ENCODE measurements at regions not wholly inside any gene's neighbourhood (a gene's known extent, or its start where the extent isn't known, plus 50 kb on each side); places are given as distances from the start of the nearest gene placed in this dataset.

DNA sequence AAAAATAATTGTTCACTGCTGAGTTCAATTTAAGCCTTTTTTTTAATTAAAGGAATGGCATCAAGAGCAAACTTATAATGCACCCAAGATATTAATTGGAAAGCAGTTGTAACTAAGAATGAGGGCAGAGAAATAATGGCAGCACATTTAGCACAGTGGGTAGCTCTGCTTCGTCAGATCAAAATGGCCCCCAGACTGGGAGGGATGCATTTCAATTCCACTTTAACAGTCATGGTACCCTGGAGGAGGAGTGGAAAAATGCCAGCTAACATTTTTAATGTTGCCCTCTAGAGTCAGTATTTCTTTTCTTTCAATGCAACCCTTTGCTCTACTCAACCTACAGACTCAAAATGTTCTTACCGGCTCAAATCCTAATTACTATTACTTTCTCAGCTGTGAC lies 504.8 kb upstream of the SETBP1 start:
- DNase-seq: no peak

- no peak for DNase-seq
Measured at GRCh38 chr18:44178476-44178875, 502.2 kb upstream of the SETBP1 start.

- DNase-seq: no peak
Measured at GRCh38 chr18:44179693-44180092, 501.0 kb upstream of the SETBP1 start.

- no peak for DNase-seq
Measured at GRCh38 chr18:44180683-44181082, 500.0 kb upstream of the SETBP1 start.

DNA sequence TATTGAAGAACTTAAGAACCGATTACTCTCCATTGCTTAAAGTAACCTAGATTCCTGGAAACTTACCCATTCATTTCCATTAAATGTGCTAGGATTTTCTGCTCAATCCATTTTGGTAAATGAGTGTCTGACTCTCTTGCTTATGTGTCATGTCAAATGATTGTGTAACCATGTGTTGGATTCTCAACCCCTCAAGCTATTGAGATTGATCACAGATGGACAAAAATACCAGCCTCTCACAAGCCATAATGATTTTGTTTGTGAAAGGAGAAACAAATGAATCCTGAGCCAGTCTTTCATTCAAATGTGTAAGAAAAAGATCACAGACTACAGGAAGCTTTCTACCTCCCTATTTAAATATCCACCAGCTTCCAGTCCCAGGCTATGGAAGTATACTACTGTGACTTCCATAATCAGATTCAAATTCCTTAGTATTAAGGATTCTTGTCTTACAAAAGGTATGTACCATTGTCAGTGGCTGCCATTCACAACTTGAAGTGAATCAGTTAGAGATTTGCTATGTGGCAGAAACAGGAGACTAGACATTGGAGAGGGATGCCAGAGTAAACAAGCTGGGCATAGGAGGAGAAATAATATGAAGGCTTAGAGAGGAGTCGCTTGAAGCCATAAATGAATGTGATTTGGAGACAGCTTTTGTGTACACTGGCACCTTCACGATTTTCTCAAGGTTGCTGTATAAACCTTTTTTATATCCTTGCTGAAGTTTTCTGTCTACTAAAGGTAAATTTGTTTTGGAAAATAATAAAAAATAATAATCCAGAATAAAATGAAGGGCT lies 498.5 kb upstream of the SETBP1 start:
- no peak for DNase-seq

DNA sequence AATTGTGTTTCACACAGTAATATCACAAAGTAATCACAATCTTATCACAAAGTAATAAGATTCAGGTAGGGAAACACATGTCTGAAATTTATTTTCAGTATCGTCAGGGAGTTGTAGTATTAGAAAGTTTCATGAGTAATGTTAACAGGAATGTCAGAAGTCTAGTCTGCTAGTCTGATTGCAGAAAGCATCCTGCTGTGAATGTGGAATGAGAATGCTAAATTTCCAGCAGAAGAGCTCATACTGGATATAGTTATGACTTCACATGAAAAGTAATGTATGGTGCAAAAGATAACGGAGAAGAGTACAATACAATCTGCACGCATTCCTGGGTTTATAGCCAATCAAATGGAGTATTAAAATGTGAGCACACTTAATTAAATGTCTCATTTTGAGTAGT lies 494.7 kb upstream of the SETBP1 start:
- no peak for DNase-seq

DNA sequence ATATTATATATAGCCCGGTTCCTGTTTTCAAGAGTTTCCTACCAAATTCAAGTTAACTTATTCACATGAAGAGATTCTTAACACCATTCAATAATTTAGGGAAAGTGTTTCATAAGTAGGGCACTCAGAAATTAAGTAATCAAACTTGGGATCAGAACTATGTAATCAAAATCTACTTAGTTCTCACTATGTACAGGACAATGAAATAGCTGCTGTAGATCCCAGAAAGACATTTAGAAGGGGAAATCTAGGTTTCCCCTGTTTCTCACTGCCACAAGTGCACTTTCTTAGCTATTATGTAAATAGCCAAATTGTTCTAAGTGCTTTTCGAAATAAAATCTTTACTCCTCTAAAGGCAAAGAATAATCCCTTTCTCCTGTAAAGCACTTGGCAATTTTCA lies 493.6 kb upstream of the SETBP1 start:
- DNase-seq: no peak

- DNase-seq: no peak
Measured at GRCh38 chr18:44195394-44196140, 485.1 kb upstream of the SETBP1 start.

DNA sequence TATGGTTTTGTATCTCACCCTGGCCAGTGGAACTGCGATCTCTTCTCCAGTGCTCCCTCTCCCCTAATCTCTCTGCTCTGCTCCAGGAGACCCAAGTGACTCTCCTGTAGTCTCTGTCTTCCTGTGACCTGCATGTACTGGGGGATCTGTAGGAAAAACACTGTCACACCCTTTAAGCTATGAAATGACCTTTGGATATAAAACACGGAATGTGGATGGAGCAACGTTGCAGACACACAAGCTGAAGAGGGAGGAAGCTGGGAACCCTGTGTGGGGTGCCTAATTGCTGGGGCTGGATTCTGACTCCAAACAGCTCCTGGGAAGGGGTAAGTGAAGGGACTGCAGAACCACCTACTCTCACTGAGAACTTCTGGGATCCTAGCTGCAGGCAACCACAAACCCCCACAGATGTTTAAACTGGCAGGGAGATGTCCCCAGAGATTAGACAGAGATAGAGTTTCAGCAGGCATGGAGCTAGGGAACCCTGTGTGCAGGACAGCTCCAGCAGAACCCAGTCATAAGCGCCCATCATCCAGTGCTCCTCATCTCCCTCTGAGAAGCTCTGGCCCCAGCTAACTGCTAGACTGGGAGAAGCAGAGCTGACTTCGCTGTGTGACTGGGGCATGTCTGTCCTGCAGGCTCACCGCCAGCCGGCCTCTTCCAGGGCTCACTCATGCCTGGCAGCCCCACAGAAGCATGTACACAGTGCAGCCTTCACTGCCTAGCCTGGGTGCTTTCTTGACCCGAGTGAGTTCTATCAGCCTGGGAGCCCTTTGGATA lies 482.7 kb upstream of the SETBP1 start:
- DNase-seq: no peak

DNA sequence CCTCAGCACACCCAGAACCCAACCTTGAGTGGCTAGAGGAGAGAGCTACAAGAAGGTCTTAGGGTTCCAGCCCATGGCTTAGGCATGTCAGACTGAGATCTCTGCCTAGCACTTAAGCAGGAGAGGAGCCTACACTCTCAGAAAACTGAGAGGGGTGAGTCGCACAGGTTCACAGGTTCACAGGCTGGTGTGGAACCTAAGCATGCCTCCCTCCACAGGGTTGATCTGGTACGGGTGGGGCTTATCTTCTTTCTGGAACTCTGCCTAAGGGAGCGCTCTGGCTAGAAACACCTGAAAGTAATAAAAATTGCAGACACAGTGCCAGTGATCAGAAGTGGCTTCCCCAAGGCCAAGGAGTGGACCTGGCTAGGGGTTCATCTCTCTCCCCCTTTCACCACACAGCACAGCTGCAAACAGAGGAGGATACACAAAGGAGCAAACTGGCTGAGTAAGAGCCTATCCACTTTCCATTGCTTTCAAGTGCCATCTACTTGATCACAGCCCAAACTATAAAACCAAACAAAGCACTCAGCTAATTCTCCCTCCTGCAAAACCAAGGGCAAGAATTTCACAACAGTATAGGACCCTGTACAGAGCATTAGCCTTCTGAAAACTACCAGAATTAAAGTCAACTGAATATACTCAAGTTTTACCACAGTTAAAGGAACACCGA lies 481.9 kb upstream of the SETBP1 start:
- DNase-seq: peak; percentile 58 to 65

DNA sequence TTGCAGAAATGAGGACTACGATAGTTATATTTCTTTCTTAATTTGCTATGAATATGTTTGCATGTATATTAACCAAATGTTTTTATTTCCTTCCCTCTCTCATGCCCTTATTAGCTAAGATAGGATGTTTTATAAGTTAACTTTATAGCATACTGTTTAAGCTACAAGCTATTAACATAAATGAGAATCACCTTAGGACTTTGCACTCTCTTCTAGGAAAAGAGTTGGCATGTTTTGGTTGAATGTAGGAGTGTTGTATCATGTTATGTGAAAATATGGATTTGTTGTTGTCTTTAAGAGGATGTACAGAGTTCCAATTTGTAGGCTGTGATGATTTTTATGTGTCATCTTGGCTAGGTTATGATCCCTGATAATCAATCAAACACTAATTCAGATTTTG lies 467.4 kb upstream of the SETBP1 start:
- DNase-seq: no peak

DNA sequence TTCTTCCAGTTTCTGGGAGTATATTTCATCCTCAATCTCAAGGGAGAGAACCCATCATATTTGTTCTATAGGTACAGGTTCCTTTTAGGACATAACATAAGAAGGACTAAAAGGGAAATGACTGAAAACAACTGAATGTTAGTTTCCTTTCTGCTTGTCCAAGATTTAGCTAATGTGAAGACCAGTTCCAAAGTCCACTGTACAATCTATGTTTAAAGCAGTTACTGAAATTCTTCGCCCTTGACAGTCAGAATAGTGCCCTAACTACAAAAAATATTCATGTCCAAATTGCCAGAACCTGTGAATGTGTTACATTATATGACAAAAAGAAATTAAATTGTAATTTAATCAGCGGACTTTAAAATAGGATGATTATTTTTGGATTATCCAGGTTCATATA lies 466.3 kb upstream of the SETBP1 start:
- DNase-seq: no peak

DNA sequence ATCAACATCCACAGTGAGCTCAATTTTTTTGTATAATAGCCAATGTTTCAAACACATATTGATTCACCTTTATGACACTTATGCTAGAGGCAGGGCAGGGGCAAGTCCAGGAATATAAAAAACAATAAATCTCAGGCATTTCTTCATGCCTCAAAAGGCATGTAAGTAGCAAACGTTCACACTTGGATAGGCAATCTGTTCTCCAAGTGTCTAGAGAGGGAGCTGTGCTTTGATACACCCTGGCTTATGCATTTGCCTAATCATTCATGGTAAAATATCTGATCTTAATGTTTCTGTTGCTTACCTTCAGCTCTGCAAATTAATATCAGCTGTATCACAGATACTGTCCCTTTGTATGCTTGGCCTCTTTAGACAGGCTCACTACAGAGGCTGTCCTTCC lies 464.5 kb upstream of the SETBP1 start:
- no peak for DNase-seq

GRCh38 chr18:44227501-44227900 lies 453.2 kb upstream of the SETBP1 start:
- DNase-seq: no peak

DNA sequence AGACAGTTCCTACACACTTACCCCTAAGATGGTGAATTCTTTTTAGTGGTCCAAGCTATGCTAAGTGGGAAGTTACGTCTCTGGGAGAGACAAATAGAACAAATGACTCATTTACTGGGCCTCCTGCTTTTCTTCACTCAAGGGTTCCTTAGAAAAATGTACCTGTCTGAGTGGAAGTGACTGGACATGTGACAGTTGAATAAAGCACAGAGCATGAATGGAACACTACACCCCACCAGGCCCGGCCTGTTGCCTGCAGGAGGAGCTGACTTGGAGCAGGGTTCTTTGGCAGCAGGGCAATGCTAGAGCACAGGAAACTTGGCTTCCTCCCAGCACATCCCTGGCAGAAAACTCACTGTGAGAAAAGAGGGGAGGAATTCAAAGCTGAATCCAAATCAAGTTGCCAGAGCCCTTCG lies 451.0 kb upstream of the SETBP1 start:
- no peak for DNase-seq

GRCh38 chr18:44231936-44232335 lies 448.8 kb upstream of the SETBP1 start:
- DNase-seq: no peak

DNA sequence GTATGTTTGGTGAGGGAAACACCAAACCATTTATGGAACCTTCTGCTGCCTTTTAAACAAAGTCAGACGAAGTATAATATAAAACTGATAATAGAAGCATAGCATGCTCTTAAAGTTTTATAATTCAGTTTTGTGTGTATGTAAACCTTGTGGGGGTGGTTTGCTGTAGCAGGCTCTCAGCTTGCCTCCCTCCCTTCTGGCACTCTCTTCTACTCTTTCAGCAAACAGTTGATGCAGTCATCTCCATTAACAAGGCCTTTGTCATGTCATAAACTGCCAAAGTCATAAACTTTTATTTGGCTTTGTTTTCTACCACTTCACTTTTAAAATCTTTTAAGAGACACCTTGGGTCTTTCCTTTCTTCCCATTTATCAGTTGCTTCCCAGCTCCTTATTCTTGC lies 448.2 kb upstream of the SETBP1 start:
- DNase-seq: no peak

GRCh38 chr18:44238454-44238853 lies 442.2 kb upstream of the SETBP1 start:
- DNase-seq: no peak

GRCh38 chr18:44238911-44239310 lies 441.8 kb upstream of the SETBP1 start:
- no peak for DNase-seq

GRCh38 chr18:44241020-44241419 lies 439.7 kb upstream of the SETBP1 start:
- DNase-seq: no peak

DNA sequence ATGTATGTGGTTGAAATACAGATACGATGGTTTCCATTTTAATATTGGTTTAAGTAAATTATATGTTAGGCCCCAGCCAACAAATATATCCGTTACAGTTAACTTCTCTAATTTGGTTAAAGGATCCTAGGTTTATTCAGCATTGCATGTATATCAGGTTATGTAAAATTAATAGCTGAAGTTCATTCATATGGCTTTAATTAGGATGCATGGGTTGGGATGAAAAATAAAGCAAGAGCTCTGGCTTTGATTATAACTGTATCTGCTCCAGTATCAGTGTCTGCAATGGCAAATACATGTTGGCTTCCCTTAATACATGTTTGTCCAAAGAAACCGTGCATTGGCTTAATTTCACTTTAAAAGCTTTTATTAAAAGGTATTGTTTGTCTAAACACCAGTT lies 435.7 kb upstream of the SETBP1 start:
- DNase-seq: no peak

- DNase-seq: no peak
Measured at GRCh38 chr18:44246001-44246400, 434.7 kb upstream of the SETBP1 start.

DNA sequence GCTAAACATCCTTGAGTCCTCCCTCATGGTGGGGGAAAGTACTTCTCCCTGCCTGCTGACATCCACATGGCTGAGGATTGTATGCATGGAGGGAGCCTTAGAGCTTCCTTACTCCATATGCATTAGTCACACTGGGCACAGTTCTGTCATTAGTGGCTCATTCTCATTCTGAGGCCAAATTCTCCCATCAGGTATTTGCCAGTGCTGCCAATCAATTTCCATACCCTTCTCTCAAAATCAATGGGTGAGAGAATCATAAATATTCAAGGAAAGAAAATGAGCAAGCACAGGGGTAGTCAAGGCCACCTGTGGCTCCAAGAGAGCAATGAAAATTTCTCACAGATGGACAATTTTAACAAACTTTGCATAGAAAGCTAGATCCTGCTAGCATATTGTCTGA lies 422.6 kb upstream of the SETBP1 start:
- DNase-seq: no peak
